ENCODE measurements at regions not wholly inside any gene's neighbourhood (a gene's known extent, or its start where the extent isn't known, plus 50 kb on each side); places are given as distances from the start of the nearest gene placed in this dataset.

GRCh38 chr12:46430340-46430948, 57.9 kb upstream of the SLC38A2 start (continued):
- TF ChIP-seq NPAS2 (CRISPR knock-in tag; IDR thresholded peaks at IDR 0.05; ENCODE audit: borderline replicate concordance) (no peak), TP53 (CRISPR knock-in tag; IDR thresholded peaks at IDR 0.05) (no peak), BCL3 (IDR thresholded peaks at IDR 0.05) (peak; percentile 89; the same call in 2 of the 3 replicates), RNF2 (IDR thresholded peaks at IDR 0.05; ENCODE audit: borderline replicate concordance, low read depth) (no peak), MAFK (IDR thresholded peaks at IDR 0.05; ENCODE audit: partially characterized antibody) (no peak), MAX (IDR thresholded peaks at IDR 0.05) (peak; percentile 83), CBX2 (IDR thresholded peaks at IDR 0.05; ENCODE audit: borderline replicate concordance, low read depth) (no peak), SMC3 (IDR thresholded peaks at IDR 0.05) (peak; percentile 52), KDM5A (IDR thresholded peaks at IDR 0.05) (no peak), HEYL (CRISPR knock-in tag; IDR thresholded peaks at IDR 0.05) (no peak), NR3C1 (IDR thresholded peaks at IDR 0.05) (no peak), JUN (IDR thresholded peaks at IDR 0.05) (peak; percentile 92 to 97; a peak in 4 of 5 replicates), HES2 (IDR thresholded peaks at IDR 0.05) (0 out of 2 replicates have a peak, but pooled peaks have one; percentile 49), MYC (IDR thresholded peaks at IDR 0.05; ENCODE audit: borderline replicate concordance, low read length) (no peak), RCOR1 (IDR thresholded peaks at IDR 0.05; ENCODE audit: low read depth, low read length) (no peak), HOXB5 (CRISPR knock-in tag; IDR thresholded peaks at IDR 0.05) (peak; percentile 81; the same call in 1 of the 2 replicates), JUNB (IDR thresholded peaks at IDR 0.05) (peak; percentile 97), EHMT2 (IDR thresholded peaks at IDR 0.05; ENCODE audit: low read depth) (no peak), FOSL2 (IDR thresholded peaks at IDR 0.05) (peak; percentile 96), FOSL2 (CRISPR knock-in tag; IDR thresholded peaks at IDR 0.05) (peak; percentile 99), ZSCAN20 (CRISPR knock-in tag; IDR thresholded peaks at IDR 0.05) (no peak), MAZ (IDR thresholded peaks at IDR 0.05; ENCODE audit: borderline replicate concordance, low read depth, low read length) (no peak), ZC3H11A (IDR thresholded peaks at IDR 0.05) (no peak), TFCP2L1 (CRISPR knock-in tag; IDR thresholded peaks at IDR 0.05) (no peak), ZNF302 (CRISPR knock-in tag; IDR thresholded peaks at IDR 0.05) (no peak), HOXB13 (CRISPR knock-in tag; IDR thresholded peaks at IDR 0.05; ENCODE audit: low read depth) (0 out of 2 replicates have a peak, but pooled peaks have one; percentile 33), GATA3 (IDR thresholded peaks at IDR 0.05; ENCODE audit: borderline replicate concordance) (peak; percentile 97), CHD2 (IDR thresholded peaks at IDR 0.05; ENCODE audit: low read length, partially characterized antibody) (no peak), ZFP36 (IDR thresholded peaks at IDR 0.05; ENCODE audit: borderline replicate concordance, partially characterized antibody) (no peak)

Data from A549 (cell line).